Cardiac fibroblast (primary cell): ENCODE measurements at regions not wholly inside any gene's neighbourhood (a gene's known extent, or its start where the extent isn't known, plus 50 kb on each side); places are given as distances from the start of the nearest gene placed in this dataset.

ENCODE experiments used
- DNase-seq, 2 donors: peaks; one replicate each; pipeline versions ENCODE4 v3.0.0 to v3.0.0-alpha.2; 2010; ENCODE audit warnings: low read depth in 2 of 2
- H3K4me3 ChIP-seq, 2 donors: replicated peaks in 1 of 2; 1 replicate in 1 of 2; 2 replicates in 1 of 2; pipeline ENCODE4 v1.5.1; 2011; ENCODE audit warnings: low read depth in 2 of 2, low read length in 2 of 2, mild to moderate bottlenecking in 2 of 2, moderate library complexity in 1 of 2
- TF ChIP-seq, protein P1 (sequence below): IDR thresholded peaks from one replicate; pipeline ENCODE4 v1.5.1; 2011; ENCODE audit warnings: low read depth, mild to moderate bottlenecking, low read length, inconsistent platforms

DNA sequence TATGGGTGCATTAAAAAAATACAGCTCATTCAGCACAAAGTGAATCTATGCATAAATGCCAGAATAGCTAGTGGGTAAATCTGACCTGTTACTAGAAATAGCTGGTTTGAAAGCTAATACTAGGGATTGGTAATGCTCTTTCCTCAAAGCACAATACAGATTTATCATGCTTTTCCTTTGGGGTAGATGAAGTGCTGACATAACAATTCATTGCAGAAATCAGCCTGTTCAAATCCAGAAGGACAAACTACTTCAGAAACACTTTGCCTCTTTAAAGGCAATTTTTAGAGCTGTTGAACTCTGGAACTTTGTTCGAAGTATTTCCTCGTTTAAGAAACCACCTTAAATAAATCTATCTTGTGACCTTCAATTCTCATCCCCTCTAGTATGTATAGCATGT lies 957.9 kb downstream of the ARAP2 start:
- TF ChIP-seq, protein P1, sequence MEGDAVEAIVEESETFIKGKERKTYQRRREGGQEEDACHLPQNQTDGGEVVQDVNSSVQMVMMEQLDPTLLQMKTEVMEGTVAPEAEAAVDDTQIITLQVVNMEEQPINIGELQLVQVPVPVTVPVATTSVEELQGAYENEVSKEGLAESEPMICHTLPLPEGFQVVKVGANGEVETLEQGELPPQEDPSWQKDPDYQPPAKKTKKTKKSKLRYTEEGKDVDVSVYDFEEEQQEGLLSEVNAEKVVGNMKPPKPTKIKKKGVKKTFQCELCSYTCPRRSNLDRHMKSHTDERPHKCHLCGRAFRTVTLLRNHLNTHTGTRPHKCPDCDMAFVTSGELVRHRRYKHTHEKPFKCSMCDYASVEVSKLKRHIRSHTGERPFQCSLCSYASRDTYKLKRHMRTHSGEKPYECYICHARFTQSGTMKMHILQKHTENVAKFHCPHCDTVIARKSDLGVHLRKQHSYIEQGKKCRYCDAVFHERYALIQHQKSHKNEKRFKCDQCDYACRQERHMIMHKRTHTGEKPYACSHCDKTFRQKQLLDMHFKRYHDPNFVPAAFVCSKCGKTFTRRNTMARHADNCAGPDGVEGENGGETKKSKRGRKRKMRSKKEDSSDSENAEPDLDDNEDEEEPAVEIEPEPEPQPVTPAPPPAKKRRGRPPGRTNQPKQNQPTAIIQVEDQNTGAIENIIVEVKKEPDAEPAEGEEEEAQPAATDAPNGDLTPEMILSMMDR, result no peak
- no peak overlapping the region for H3K4me3 ChIP-seq
- DNase-seq, result no peak

DNA sequence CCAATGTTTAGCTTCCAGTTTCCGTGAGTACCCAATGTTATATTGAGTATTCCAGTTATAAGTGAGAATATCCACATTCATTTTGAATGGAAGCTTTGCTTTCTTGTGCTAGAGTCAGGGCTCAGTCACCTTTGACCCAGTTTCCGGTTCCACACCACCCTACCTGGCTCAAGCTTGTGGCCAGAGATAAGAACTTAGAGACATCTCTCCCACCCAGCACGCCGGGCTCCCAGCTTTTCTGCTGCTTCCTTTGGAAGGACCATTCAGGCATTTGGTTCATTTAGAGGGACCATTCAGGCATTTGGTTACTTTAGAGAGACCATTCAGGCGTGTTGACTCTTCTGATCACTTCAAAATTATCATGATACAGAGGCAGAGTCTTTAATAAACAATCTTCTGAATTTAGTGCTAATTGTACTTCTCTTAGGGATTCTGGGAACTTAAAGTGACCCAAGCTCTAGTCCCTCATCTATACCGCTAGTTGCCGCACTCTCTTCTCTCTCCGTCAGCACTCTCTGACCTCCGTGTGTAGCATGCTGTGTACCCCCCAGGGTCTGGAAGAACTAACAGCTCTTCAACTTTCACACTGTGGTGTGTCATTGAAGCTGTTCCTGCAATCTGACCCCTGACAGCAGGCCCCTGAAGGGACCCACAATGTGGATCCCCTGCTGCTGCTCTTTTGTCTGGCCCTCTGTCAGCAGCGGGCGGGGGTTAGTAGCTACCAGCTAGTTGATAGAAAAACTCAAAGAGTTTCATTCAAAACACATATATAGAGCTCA lies 943.1 kb downstream of the ARAP2 start:
- DNase-seq, result no peak
- H3K4me3 ChIP-seq, result no peak overlapping the region
- TF ChIP-seq, protein P1, result no peak

DNA sequence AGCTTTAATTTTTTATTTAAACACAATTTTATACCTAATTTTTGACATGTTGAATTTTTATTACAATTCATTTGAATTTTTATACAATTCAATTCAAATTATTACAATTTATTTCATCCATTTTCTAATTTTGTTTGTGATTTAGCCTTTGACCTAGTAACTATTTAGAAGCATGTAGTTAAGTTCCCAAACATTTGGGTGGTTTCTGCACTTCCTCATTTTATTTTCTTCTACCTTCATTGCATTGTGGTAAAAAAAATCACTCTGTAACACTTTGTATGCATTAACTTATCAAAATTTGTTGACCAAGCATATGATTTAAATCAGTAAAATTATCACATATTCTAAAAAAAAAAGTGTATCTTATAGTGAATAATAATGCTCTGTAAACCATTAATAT lies 928.9 kb downstream of the ARAP2 start:
- no peak for DNase-seq
- TF ChIP-seq, protein P1, result no peak
- no peak overlapping the region for H3K4me3 ChIP-seq

DNA sequence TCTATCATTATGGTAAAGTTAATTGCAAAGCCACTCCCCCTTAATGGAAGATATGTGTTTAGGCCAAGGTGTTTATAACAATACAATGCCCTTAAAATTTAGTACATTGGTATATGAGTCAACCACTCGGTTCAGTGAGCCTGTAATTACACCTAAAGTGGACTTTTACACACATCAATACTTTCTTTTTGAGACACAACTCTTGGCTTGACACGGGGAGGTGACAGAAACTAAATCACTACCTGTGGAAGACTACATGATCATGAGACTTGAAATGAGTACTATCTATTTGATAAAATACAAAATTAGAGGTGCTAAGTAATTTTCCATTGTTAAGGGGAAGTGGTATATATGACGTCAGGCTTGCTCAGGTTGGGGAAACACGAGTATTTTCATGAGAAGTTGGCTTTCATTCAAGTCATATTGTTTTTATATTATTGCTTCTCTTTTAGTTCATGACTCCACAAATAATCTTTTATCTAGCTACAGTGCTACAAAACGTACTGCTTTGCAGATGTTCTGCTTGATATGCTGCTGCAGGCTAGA lies 918.3 kb downstream of the ARAP2 start:
- TF ChIP-seq, protein P1, result no peak
- no peak for DNase-seq
- no peak overlapping the region for H3K4me3 ChIP-seq

DNA sequence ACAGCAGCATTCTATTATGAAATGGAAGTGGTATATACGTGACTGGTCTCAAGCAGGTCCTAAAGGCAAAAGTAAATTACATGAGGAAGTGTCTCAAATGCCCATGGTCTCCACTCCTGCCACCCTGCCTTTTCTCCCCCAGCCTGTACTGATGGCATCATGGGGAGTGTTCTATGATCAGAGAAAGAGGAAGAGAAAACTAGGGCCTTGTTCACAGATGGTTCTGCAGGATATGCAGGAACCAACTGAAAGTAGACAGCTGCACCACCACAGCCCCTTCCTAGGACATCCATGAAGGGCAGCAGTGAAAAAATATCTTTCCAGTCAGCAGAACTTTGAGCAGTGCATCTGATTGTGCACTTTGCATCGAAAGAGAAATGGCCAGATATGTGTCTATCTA lies 901.5 kb downstream of the ARAP2 start:
- no peak for DNase-seq
- H3K4me3 ChIP-seq, result no peak overlapping the region
- TF ChIP-seq, protein P1, result no peak

DNA sequence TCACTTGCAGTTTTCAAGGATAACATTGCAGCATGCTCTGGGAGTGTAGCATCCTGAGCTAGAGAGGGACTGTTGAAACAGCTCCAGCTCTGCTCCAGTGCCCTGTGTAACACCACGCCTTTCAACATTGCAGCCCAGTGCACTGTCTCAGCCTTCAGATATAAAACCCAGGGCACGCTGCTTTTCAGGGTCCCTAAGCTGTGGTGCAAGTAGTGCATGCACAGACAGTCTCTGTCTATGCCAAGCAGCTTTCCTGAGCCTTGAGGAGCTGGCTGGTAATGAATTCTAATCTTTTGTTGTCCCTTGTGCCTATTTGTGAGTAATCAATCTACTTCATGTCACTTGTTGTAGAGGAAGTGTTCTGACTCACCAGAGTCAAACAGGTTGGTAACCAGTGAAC lies 897.0 kb downstream of the ARAP2 start:
- TF ChIP-seq, protein P1, result no peak
- no peak overlapping the region for H3K4me3 ChIP-seq
- DNase-seq, result no peak
